ENCODE measurements at regions not wholly inside any gene's neighbourhood (a gene's known extent, or its start where the extent isn't known, plus 50 kb on each side); places are given as distances from the start of the nearest gene placed in this dataset.
"Not testable (repeated sequence)": the region's sequence is repeated elsewhere in the genome, so short reads cannot be mapped to it uniquely, and the experiment has no call there.

DNA sequence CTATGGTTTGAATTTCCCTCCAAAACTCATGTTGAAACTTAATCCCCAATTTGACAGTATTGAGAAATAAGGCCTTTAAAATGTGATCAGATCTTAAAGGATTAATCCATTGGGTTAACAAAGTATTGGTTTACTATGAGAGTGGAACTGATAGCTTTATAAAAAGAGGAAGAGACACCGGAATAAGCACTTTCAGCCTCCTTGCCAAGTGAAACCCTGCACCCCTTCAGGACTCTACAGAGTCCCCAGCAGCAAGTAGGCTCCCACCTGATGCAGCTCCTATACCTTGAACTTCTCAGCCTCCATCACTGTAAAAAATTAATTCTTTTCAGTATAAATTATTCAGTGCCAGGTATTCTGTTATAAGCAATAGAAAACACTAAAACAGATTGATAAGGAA lies 348.3 kb downstream of the CGGBP1 start:
- no peak for DNase-seq (ENCODE audit: low read depth)

DNA sequence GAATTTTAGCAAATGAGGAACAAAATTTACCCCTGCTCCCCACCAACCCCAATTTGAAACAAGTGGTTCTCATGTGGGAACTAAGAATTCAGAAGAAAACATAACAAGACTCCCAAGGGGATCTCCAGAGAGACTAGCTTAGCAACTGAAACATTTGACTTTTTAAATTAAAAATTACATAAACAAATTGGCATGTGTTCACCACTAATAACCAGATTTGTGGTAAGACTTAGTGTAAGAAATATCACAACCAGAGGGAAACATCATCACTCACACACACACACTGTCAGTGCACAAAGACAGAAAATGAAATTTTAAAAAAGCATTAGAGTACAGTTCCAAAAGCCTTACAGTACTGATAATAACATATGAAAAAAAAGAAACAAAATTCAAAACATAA lies 348.8 kb downstream of the CGGBP1 start:
- DNase-seq (ENCODE audit: low read depth) = no peak

DNA sequence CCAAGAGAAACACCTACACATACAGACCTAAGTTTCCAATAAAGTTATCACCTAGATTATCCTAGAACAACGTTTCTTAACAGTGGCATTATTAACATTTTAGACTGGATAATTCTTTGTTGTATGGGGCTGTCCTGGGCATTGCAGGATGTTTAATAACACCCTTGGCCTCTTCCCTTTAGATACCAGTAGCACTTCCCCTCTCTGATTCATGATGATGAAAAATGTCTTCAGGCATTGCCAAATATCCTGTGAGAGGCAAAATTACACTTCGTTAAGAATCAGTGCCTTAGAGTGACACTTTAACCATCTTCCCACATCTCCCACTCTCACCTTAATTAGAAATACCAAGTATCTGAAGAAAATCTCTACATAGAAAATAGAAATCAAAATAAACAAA lies 352.6 kb downstream of the CGGBP1 start:
- DNase-seq (ENCODE audit: low read depth) = no peak

DNA sequence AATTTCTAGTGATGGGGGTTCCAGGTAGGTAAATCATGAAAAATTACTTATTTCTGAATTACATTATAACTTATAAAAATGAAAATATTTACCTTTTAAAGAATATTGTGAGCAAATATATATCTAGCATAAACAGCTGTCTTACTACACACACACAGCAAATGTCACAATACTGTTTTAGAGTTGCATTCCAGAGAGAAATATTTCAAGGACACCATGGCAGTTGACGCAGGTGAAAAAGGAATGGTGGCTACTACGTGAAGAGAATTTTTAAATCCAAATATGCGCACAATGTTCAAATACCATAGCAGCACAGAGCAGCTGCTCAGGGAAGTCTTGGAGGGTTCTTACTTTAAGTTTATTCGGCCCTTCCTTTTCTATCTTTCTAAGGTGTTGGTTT lies 356.2 kb downstream of the CGGBP1 start:
- no peak for DNase-seq (ENCODE audit: low read depth)

DNA sequence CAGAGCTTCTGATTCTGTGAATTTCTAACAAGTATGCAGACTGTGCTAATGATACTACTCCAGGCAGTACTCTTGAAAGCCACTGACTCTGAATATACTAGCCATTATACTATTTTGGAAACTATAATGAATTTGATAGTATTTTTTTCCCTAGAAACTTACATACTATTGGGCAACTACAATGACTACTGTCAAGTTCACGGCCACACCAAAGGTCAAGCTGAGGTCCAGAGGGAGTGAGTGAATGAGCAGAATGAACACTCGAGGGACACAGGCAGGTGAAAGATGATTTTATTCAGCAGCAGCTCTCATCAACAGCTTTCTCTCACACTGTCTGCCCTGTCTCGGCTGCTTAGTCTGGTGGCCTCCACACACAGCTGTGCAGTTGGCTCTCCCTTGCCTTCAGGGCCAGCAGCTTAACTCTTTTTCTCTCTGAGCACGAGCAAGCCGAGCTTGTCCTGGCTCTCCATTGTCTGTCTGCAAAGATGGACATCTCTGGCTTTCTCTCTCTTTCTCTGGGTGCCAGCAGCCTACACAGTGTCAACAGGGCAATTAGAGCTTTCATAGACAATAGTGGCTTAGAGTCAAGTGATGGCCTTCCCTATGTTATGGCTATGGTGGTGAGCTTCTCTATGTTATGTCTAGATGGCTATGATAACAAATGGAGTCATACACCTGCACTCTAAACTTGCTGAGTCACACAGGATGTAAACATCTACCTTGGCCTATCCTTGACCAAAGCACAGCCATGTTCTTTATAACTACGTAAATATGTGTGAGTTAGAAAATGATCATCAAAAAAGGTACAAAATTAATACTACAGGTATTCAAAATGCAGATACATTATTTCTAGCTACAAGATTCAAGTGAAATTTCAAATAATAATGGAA lies 362.4 kb downstream of the CGGBP1 start:
- no peak for DNase-seq (ENCODE audit: low read depth)

DNA sequence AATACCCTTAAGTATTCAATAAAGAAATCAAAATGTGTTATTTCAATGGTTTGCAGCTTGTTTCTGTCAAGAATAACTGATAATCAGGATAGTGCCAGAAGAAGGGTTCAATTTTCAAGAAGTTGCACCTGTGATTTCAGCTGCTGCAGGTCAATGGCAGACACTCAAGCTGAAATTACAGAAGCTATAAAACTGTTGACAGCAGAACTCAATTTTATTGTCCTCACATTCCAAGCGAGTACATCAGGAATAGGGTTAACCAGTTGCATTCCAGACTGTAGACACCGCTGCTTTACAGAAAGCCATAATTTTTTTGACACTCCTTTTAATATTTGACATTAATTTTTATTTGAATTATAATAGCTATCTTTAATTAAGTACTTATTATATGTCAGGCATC lies 364.1 kb downstream of the CGGBP1 start:
- DNase-seq (ENCODE audit: low read depth) = no peak

DNA sequence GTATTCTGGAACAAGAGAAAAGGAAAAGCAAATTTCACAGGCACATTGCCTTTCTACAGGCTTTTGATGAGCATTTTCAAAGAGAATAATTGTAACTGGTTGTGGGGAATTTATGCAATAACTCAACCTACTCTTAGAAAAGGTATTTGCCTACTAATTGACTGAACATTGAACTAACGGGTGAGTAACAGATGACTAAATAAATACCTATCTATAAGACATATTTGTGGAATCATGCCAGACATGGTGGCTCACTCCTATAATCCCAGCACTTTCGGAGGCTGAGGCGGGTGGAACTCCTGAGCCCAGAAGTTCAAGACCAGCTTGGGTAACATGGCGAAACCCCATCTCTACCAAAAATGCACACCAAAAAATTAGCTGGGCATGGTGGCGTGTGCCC lies 367.7 kb downstream of the CGGBP1 start:
- DNase-seq (ENCODE audit: low read depth) = no peak

DNA sequence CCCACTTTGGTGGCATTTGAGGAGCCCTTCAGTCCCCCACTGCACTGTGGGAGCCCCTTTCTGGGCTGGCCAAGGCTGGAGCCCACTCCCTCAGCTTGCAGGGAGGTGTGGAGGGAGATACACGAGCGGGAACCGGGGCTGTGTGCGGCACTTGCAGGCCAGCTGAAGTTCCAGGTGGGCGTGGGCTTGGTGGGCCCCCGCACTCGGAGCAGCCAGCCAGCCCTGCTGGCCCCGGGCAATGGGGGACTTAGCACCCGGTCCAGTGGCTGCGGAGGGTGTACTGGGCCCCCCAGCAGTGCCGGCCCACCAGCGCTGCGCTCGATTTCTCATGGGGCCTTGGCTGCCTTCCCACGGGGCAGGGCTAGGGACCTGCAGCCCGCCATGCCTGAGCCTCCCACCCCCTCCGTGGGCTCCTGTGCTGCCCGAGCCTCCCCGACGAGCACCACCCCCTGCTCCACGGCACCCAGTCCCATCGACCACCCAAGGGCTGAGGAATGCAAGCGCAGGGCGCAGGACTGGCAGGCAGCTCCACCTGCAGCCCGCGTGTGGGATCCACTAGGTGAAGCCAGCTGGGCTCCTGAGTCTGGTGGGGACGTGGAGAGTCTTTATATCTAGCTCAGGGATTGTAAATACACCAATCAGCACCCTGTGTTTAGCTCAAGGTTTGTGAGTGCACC lies 379.7 kb downstream of the CGGBP1 start:
- not testable (repeated sequence) for DNase-seq (ENCODE audit: low read depth)

DNA sequence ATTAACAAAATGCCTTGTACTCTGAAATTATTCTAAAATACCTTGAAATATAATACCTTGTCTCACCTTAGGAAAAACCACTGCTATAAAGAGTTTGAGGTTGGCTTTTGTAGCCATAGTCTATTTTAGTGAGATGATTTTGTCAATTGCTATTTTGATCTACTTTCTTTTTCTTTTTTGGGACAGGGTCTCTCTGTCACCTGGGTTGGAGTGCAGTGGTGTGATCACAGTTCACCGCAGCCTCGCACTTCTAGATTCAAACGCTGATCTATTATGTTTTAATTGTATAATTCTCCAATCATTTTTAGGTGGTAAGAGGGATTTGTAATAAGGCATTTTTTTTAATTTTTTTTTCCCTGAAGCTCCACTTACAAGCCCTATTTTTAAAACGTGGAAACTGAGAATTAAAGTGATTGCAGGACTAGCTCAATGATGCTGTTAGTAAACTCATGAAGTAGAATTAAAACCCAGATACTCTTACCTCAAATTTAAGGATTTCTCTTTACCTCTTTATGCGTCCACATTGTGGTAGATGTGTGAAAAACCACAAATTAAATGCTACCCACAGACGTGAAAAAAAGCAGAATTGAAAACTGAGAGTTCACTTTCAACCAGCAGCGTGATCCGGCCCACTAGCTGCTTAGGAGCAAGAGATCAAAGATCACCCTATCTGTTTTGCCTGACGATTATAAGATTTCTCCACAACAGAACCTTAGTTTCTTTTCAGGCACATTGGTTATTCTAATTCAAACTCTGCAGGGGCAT lies 384.2 kb downstream of the CGGBP1 start:
- DNase-seq (ENCODE audit: low read depth) = no peak

DNA sequence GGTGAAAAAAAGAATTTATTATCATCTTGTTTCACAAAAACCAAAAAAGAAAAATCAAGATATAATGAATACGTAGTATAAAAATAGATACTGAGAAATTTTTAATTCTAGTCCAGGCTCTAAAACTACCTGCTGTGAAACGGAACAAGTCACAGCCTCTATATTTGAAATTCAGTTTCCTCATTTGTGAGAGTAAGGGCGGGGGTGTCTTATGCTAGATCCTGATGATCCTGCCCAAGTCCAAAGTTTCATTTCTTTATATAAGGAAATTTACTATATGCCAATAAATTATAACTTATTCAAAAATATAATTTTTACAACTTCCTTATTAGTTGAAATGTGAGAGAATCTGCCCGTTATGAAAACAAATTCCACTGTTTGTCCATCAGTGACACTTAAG lies 385.7 kb downstream of the CGGBP1 start:
- no peak for DNase-seq (ENCODE audit: low read depth)

DNA sequence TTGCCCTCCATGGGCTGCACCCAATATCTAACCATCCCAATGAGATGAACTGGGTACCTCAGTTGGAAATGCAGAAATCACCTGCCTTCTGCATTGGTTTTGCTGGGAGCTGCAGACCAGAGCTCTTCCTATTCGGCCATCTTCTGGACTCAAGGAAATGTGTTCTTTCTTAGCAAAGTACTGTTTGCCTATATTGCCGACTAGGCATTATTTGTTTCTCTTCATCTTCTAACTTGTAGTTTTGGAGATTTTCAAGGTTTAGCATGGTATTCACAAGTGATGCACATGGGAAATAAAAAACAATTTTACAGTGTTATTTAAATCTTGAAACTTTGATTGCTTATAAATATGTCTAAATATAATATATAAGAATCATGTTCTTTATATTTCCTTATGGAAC lies 377.8 kb upstream of the POU1F1 start:
- DNase-seq (ENCODE audit: low read depth) = no peak

DNA sequence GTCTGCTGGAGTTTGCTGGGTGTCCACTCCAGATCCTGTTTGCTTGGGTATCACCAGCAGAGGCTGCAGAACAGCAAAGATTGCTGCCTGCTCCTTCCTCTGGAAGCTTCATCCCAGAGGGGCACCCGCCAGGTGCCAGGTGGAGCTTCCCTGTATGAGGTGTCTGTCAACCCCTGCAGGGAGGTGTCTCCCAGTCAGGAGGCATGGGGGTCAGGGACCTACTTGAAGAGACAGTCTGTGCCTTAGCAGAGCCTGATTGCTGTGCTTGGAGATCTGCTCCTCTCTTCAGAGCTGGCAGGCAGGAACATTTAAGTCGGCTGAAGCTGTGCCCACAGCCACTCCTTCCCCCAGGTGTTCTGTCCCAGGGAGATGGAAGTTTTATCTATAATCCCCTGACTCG lies 376.8 kb upstream of the POU1F1 start:
- DNase-seq (ENCODE audit: low read depth) = not testable (repeated sequence)

DNA sequence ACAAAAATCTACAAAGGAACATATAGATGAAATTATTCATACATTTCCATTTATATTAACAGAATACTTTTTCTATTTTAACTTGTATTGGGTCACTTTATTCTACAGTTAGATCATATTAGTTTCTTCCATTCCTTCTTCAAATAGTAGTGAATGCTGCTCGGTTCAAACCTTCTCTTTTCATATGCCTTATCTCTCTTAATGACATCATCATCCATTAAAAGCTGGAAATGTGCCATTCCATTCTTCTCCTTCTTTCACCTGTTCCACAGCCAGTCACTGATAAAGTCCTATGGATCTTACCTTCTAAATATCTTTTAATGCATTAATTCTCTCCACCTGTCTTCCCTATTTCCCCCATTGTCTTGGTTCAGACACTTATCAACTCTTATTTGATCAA lies 358.0 kb upstream of the POU1F1 start:
- DNase-seq (ENCODE audit: low read depth) = no peak

DNA sequence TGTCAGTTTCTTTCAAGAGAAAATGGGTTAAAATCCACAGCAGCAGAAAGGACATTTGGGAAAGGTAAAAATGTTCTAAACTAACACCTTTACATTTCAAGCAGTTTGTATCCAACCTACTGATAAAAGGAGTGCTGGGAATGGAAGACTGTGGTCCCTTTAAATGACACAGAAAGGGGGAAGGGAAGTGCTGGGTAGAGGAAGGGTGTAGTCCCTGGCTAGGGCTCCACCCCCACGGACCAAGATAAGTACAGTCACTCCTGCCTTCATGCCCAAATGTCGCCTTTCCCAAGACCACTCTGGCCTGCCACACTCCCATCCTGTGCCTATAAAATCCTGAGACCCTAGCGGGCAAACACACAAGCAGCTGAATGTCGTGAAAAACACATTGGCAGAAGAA lies 350.9 kb upstream of the POU1F1 start:
- DNase-seq (ENCODE audit: low read depth) = no peak

DNA sequence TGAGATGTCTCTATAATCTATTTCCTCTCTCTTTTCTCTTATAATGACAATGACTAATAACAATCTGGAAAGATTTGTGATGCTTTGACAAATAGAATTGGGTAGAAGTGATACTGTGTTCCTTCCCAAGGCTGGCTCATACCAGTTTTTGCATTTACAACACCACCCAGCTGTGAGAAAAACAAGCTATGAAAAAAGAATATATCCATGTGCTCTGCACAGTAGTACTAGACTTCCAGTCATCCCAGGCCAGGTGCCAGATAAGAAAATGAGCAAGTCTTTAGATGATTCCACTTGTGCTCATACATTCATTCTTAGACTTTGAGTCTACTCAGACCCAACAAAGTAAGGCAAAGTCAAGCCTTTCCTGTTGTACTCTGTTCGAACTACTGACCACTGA lies 350.2 kb upstream of the POU1F1 start:
- DNase-seq (ENCODE audit: low read depth) = peak; percentile 4

DNA sequence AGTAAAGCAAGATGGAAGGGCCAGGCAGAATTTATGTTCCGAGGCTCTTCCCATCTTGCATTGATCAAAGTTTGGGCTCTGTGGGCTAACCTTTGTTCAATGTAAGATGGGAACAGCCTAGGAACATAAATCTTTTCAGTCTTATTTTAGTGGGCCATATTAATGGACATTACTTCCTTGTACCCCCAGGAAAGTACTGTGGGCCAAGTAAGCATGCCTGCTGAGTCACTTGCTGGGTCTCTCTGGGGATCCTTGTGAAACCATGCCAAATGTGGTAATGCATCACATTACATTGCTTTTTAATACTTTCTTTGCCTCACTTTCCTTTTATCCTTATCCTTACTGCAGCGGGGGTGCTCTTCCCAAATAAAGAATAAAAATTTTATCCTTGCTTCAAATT lies 349.5 kb upstream of the POU1F1 start:
- DNase-seq (ENCODE audit: low read depth) = no peak

DNA sequence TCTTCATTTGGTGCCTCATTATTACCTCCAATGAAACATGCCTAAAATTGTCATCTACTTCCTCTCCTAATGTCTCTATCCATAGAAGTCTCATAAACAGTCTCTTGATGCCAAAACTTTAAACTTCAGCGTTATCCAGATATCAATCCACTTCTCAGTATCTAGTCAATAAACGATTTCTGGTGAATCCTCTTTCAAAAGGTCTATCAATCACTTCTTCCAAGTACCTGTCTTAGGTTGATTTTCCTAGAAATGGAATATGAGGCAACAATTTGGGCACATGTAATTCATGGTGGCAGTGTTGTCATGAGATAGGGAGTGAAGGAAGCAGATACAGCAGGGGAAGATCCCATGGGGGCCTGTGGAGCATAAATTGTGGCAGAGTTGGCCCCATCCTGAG lies 348.5 kb upstream of the POU1F1 start:
- DNase-seq (ENCODE audit: low read depth) = no peak

DNA sequence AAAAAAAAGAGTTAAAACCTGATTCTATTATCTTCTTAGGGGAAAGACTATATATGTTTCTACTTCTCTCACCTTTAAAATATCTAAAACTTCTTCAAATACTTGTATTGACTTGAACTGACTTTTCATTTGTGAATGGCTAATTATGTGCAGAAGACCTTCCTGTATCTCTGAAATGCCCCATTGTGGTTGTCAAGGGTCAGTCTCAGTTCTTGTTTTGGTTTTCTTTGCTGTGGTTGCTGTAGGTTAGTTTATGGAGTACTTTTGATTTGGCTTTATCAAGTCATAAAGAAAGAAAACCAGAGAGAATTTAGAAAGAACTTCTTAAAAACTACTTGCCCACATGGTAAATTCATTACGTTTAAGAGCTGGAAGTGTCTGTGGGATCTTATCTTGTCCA lies 345.3 kb upstream of the POU1F1 start:
- no peak for DNase-seq (ENCODE audit: low read depth)

DNA sequence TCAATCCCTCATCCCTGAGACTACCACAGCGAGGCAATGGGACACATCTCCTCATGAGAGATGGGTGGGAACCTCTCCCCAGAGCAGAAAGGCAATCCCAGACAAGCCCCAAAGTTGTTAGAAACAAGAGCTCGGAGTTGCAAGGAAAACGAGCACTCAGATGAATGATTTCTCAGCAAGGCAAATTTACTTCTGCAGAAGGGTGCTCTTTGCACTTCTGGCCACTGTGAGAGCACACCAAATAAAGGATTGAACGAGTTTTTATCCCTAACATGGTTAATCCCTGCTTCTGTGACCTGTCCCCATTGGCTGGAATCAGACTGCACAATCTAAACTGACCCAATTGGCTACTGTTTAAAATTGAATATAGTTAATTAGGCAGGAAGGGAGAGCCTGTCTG lies 339.1 kb upstream of the POU1F1 start:
- DNase-seq (ENCODE audit: low read depth) = no peak

DNA sequence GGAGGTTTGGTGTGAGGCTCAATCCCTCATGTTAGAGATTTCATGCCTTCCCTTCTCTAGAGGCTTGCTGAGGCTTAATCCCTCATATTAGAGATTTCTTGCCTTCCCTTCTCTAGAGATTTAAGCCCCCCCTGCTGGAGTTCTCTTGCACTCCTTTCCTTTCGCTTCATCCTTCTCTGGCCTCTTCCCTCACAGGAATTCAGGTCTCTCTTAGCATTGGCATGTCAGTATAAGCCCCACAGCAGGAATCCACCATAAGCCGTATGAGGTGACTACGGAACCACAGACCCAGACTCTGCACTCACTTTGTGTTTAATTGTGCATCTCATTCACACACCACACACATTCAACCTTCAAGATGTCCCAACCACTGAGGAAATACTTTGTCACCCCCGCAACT lies 338.6 kb upstream of the POU1F1 start:
- no peak for DNase-seq (ENCODE audit: low read depth)

DNA sequence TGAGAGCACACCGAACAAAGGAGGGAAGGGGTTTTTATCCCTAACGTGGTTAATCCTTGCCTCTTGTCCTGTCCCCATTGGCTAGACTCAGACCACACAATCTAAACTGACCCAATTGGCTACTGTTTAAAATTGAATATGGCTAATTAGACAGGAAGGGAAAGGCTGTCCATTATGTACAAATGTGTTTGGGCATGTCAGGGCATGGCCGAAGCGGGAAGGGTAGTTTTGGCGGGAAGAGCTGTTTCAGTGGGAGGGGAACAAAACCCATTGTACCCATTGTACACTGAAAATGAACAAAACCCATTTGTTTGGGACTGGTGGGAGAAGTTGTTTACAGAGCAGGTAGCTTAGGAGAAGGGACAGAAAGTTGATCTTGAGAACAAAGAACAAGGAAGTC lies 330.9 kb upstream of the POU1F1 start:
- DNase-seq (ENCODE audit: low read depth) = no peak

DNA sequence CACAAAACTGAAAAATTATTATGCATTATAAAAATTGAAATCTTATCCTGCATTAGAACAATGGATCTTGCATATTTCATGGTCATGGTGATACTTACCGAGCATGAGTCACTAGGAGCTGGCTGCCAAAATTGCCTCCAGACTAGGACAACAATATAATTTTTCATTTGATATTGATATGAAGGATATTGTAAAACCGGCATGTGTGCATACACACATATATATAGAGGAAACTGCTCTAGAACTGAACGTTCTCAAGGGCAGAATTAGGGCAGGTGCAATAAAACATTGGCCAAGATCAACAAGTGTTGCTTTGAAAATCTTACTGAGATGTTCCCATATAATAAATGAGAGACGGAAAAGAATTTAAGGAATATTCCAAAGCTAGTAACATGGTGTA lies 319.4 kb upstream of the POU1F1 start:
- DNase-seq (ENCODE audit: low read depth) = no peak

DNA sequence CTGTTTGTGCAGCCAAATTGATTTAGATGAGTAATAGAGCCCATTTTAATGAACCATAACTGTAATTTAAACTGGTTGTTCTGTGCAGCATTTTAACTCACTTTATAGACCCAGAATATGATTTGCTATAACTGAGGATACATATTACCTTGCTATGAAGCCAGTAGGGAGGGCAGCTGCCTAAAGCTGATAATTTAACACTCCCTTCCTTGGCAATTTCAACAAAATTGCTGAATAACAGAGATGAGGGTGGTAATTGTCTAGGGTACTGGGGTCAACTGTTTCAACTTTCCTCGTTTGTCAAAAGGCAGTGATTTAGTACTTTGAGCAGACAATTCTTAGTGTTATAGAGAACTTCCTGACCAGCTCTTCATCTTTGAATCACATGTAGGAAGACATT lies 304.9 kb upstream of the POU1F1 start:
- DNase-seq (ENCODE audit: low read depth) = no peak
